Panc1 (cell line): ENCODE measurements at regions not wholly inside any gene's neighbourhood (a gene's known extent, or its start where the extent isn't known, plus 50 kb on each side); places are given as distances from the start of the nearest gene placed in this dataset.

ENCODE experiments used
- ATAC-seq: fragments of 200-7000 bp; cut with Tn5 transposase; 2 replicates; pipeline ENCODE4 v1.9.1; 2020; ENCODE audit warnings: mild to moderate bottlenecking, moderate library complexity
- BruUV-seq: library from RNA; stranded (reverse); fragments of 400-500 nt; replicated peaks from 2 replicates; lab custom pipeline; 2021; lab: Mats Ljungman, UMichigan
- CTCF ChIA-PET: fragments of 300-600 bp; sonication (Branson Sonifier 250); formaldehyde crosslinking; loops from one replicate; lab custom pipeline; 2022; ENCODE audit warnings: antibody characterized with exemption; lab: Charles Lee
- POLR2A ChIA-PET: fragments of 300-600 bp; sonication (Branson Sonifier 250); formaldehyde crosslinking; loops from one replicate; lab custom pipeline; 2022; ENCODE audit warnings: antibody characterized with exemption; lab: Charles Lee
- DNase-seq: peaks from one replicate; pipeline ENCODE4 v3.0.0-alpha.2; 2010; ENCODE audit warnings: low read depth, low spot score
- H3K27ac ChIP-seq: 2 replicates; pipeline ENCODE4 v1.5.1; 2011; ENCODE audit warnings: mild to moderate bottlenecking, low read length, inconsistent platforms
- H3K27me3 ChIP-seq: fragments of 200-500 bp; sonication (Bioruptor generic); 2 replicates; pipeline ENCODE4 v1.6.0; 2014; ENCODE audit warnings: low read length, inconsistent platforms; ENCODE audit not compliant: control insufficient read depth, insufficient read depth
- H3K36me3 ChIP-seq: fragments of 200-500 bp; sonication (Bioruptor generic); 2 replicates; pipeline ENCODE4 v1.5.1; 2014; ENCODE audit warnings: inconsistent platforms, mild to moderate bottlenecking, low read length, moderate library complexity; ENCODE audit not compliant: control insufficient read depth, insufficient read depth
- H3K4me1 ChIP-seq: 2 replicates; pipeline ENCODE4 v1.5.1; 2011; ENCODE audit warnings: inconsistent platforms, mild to moderate bottlenecking, low read length, moderate library complexity; ENCODE audit not compliant: control insufficient read depth, insufficient read depth
- H3K4me3 ChIP-seq, 2 experiments: 2 replicates each; pipeline ENCODE4 v1.5.1; 2011 to 2012; ENCODE audit warnings: low read depth in 2 of 2, low read length in 2 of 2, mild to moderate bottlenecking in 2 of 2, inconsistent platforms in 1 of 2, moderate library complexity in 1 of 2
- H3K9me3 ChIP-seq: fragments of 200-500 bp; sonication (Bioruptor generic); 2 replicates; pipeline ENCODE4 v1.5.1; 2014; ENCODE audit warnings: low read depth, mild to moderate bottlenecking, inconsistent platforms, low read length, moderate library complexity; ENCODE audit not compliant: control insufficient read depth, insufficient read depth
- CTCF ChIP-seq: fragments of 450-650 bp; IDR thresholded peaks from 2 replicates; pipeline ENCODE4 v1.5.1; 2017; ENCODE audit warnings: mild to moderate bottlenecking
- POLR2AphosphoS5 ChIP-seq: IDR thresholded peaks from 2 replicates; pipeline ENCODE4 v1.6.1; 2012; ENCODE audit warnings: mild to moderate bottlenecking, low read depth, low read length, moderate library complexity
- REST ChIP-seq, 2 experiments: IDR thresholded peaks; 2 replicates each; pipeline ENCODE4 v1.6.1; 2011 to 2012; ENCODE audit warnings: low read depth in 2 of 2, control low read depth in 1 of 2, low read length in 1 of 2, mild to moderate bottlenecking in 1 of 2, moderate library complexity in 1 of 2; ENCODE audit not compliant: insufficient read depth in 1 of 2
- SIN3A ChIP-seq: IDR thresholded peaks from 2 replicates; pipeline ENCODE4 v1.6.1; 2012; ENCODE audit warnings: low read depth, mild to moderate bottlenecking, low read length, moderate library complexity, borderline replicate concordance; ENCODE audit not compliant: insufficient read depth
- TCF7L2 ChIP-seq: IDR thresholded peaks from 2 replicates; pipeline ENCODE4 v1.6.1; 2011; ENCODE audit warnings: mild to moderate bottlenecking, low read depth, low read length, inconsistent platforms
- in situ Hi-C: cut with HindIII; loops from 2 replicates; pipeline ENCODE4 v1.10.0; 2016; ENCODE audit warnings: low sequenced_read_pairs, low pct_unique_long_range_greater_than_20kb
- intact Hi-C: fragments of 100-400 bp; cut with micrococcal nuclease; formaldehyde crosslinking; loops from one replicate; pipeline ENCODE4 v1.10.0; 2022; ENCODE audit not compliant: unreplicated experiment

- no peak overlapping the region for H3K4me3 ChIP-seq
- intact Hi-C loops: no loop called here
- no peaks in the 10 kb centered on the region for H3K27me3 ChIP-seq
- in situ Hi-C loops: no loop called here
- H3K9me3 ChIP-seq: no peaks in the 10 kb centered on the region
- no peak for TF ChIP-seq POLR2AphosphoS5
- no peak for TF ChIP-seq TCF7L2
- no peak for TF ChIP-seq REST (IDR thresholded peaks at IDR 0.05; ENCODE audit: insufficient read depth in 1 of 2, low read depth in 2 of 2, low read length in 1 of 2)
- TF ChIP-seq SIN3A: no peak
- no peak for TF ChIP-seq CTCF
- ChIA-PET POLR2A (no interaction called here), CTCF (no interaction called here)
- ATAC-seq (no peak), DNase-seq (no peak)
- no peaks in the 10 kb centered on the region for H3K4me1 ChIP-seq
- H3K36me3 ChIP-seq: no peaks in the 10 kb centered on the region
- no peak overlapping the region for H3K27ac ChIP-seq
- no TSS peak for BruUV-seq
Observed at GRCh38 chrX:79466636-79467035, 99.5 kb upstream of the ITM2A start.

- in situ Hi-C loops: no loop called here
Observed at GRCh38 chrX:79462458-79462857, 95.3 kb upstream of the ITM2A start.

More at GRCh38 chrX:79462458-79462857, 95.3 kb upstream of the ITM2A start:
- Histone ChIP-seq H3K4me3 (no peak overlapping the region), H3K36me3 (no peaks in the 10 kb centered on the region), H3K27me3 (no peaks in the 10 kb centered on the region), H3K27ac (no peak overlapping the region), H3K9me3 (no peaks in the 10 kb centered on the region), H3K4me1 (no peaks in the 10 kb centered on the region)
- POLR2A ChIA-PET: no interaction called here
- BruUV-seq: no TSS peak
- no peak for TF ChIP-seq TCF7L2
- no peak for TF ChIP-seq CTCF
- no peak for TF ChIP-seq POLR2AphosphoS5
- no peak for TF ChIP-seq SIN3A
- TF ChIP-seq REST (IDR thresholded peaks at IDR 0.05; ENCODE audit: insufficient read depth in 1 of 2, low read depth in 2 of 2, low read length in 1 of 2): no peak
- intact Hi-C loops: no loop called here
- CTCF ChIA-PET: no interaction called here
- DNase-seq (no peak), ATAC-seq (no peak)
